ENCODE measurements at regions not wholly inside any gene's neighbourhood (a gene's known extent, or its start where the extent isn't known, plus 50 kb on each side); places are given as distances from the start of the nearest gene placed in this dataset.

GRCh38 chr12:24746006-24746671 is 202.8 kb downstream of the BCAT1 start:
- no peak overlapping the region for H3K4me3 ChIP-seq
- no peaks in the 10 kb centered on the region for H3K27me3 ChIP-seq
- H3K27ac ChIP-seq, result no peak overlapping the region
- no peak for TF ChIP-seq POLR2AphosphoS5 (IDR thresholded peaks at IDR 0.05)
- no peak for TF ChIP-seq CTCF (IDR thresholded peaks at IDR 0.05)
- TF ChIP-seq POLR2A (IDR thresholded peaks at IDR 0.05), result no peak
- intact Hi-C loops (cut with DNase I; ENCODE audit: low total_unique reads), result no loop called here
- no peak for DNase-seq (ENCODE audit: low spot score in 2 of 2)
- no peaks in the 10 kb centered on the region for H3K4me1 ChIP-seq
- H3K36me3 ChIP-seq, result no peaks in the 10 kb centered on the region
- no peaks in the 10 kb centered on the region for H3K9me3 ChIP-seq

GRCh38 chr12:24743941-24744793 is 204.7 kb downstream of the BCAT1 start:
- H3K36me3 ChIP-seq, result no peaks in the 10 kb centered on the region
- TF ChIP-seq CTCF (IDR thresholded peaks at IDR 0.05) (no peak), POLR2AphosphoS5 (IDR thresholded peaks at IDR 0.05) (no peak), POLR2A (IDR thresholded peaks at IDR 0.05) (no peak)
- H3K9me3 ChIP-seq, result no peaks in the 10 kb centered on the region
- H3K27ac ChIP-seq, result no peak overlapping the region
- no peaks in the 10 kb centered on the region for H3K27me3 ChIP-seq
- H3K4me3 ChIP-seq, result no peak overlapping the region
- no peaks in the 10 kb centered on the region for H3K4me1 ChIP-seq
- DNase-seq (ENCODE audit: low spot score in 2 of 2), result no peak
- intact Hi-C loops (cut with DNase I; ENCODE audit: low total_unique reads), result no loop called here

GRCh38 chr12:24742378-24742777 is 206.5 kb downstream of the BCAT1 start:
- DNase-seq (ENCODE audit: low spot score in 2 of 2), result no peak
- TF ChIP-seq CTCF (IDR thresholded peaks at IDR 0.05), result no peak
- TF ChIP-seq POLR2A (IDR thresholded peaks at IDR 0.05), result no peak
- TF ChIP-seq POLR2AphosphoS5 (IDR thresholded peaks at IDR 0.05), result no peak
- Histone ChIP-seq H3K4me3 (no peak overlapping the region), H3K27ac (no peak overlapping the region), H3K9me3 (no peaks in the 10 kb centered on the region), H3K36me3 (no peaks in the 10 kb centered on the region), H3K4me1 (no peaks in the 10 kb centered on the region), H3K27me3 (no peaks in the 10 kb centered on the region)
- intact Hi-C loops (cut with DNase I; ENCODE audit: low total_unique reads), result no loop called here

- H3K27ac ChIP-seq, result no peak overlapping the region
- DNase-seq (ENCODE audit: low spot score in 2 of 2), result no peak
- no peak for TF ChIP-seq POLR2A (IDR thresholded peaks at IDR 0.05)
- TF ChIP-seq CTCF (IDR thresholded peaks at IDR 0.05), result no peak
- TF ChIP-seq POLR2AphosphoS5 (IDR thresholded peaks at IDR 0.05), result no peak
- no peaks in the 10 kb centered on the region for H3K27me3 ChIP-seq
- no peak overlapping the region for H3K4me3 ChIP-seq
- H3K9me3 ChIP-seq, result no peaks in the 10 kb centered on the region
- intact Hi-C loops (cut with DNase I; ENCODE audit: low total_unique reads), result no loop called here
- H3K4me1 ChIP-seq, result no peaks in the 10 kb centered on the region
- no peaks in the 10 kb centered on the region for H3K36me3 ChIP-seq
Measured at GRCh38 chr12:24741216-24741615, 207.7 kb downstream of the BCAT1 start.

GRCh38 chr12:24739106-24739779 is 209.7 kb downstream of the BCAT1 start:
- no peak for DNase-seq (ENCODE audit: low spot score in 2 of 2)
- Histone ChIP-seq H3K27ac (no peak overlapping the region), H3K27me3 (no peaks in the 10 kb centered on the region), H3K9me3 (no peaks in the 10 kb centered on the region), H3K4me3 (no peak overlapping the region), H3K36me3 (no peaks in the 10 kb centered on the region), H3K4me1 (no peaks in the 10 kb centered on the region)
- TF ChIP-seq POLR2A (IDR thresholded peaks at IDR 0.05) (no peak), CTCF (IDR thresholded peaks at IDR 0.05) (no peak), POLR2AphosphoS5 (IDR thresholded peaks at IDR 0.05) (no peak)
- intact Hi-C loops (cut with DNase I; ENCODE audit: low total_unique reads), result no loop called here

All from breast epithelium (tissue), 4 donors.